ENCODE measurements at regions not wholly inside any gene's neighbourhood (a gene's known extent, or its start where the extent isn't known, plus 50 kb on each side); places are given as distances from the start of the nearest gene placed in this dataset.

GRCh38 chr12:125454291-125454690, 389.1 kb downstream of the AACS start (continued):
- TF ChIP-seq, protein P1, sequence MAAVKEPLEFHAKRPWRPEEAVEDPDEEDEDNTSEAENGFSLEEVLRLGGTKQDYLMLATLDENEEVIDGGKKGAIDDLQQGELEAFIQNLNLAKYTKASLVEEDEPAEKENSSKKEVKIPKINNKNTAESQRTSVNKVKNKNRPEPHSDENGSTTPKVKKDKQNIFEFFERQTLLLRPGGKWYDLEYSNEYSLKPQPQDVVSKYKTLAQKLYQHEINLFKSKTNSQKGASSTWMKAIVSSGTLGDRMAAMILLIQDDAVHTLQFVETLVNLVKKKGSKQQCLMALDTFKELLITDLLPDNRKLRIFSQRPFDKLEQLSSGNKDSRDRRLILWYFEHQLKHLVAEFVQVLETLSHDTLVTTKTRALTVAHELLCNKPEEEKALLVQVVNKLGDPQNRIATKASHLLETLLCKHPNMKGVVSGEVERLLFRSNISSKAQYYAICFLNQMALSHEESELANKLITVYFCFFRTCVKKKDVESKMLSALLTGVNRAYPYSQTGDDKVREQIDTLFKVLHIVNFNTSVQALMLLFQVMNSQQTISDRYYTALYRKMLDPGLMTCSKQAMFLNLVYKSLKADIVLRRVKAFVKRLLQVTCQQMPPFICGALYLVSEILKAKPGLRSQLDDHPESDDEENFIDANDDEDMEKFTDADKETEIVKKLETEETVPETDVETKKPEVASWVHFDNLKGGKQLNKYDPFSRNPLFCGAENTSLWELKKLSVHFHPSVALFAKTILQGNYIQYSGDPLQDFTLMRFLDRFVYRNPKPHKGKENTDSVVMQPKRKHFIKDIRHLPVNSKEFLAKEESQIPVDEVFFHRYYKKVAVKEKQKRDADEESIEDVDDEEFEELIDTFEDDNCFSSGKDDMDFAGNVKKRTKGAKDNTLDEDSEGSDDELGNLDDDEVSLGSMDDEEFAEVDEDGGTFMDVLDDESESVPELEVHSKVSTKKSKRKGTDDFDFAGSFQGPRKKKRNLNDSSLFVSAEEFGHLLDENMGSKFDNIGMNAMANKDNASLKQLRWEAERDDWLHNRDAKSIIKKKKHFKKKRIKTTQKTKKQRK (IDR thresholded peaks at IDR 0.05; ENCODE audit: low read depth, low read length), result no peak
- no peak for TF ChIP-seq CREB1 (IDR thresholded peaks at IDR 0.05; ENCODE audit: low read depth)
- no peak for TF ChIP-seq ATF7 (IDR thresholded peaks at IDR 0.05; ENCODE audit: low read depth)

DNA sequence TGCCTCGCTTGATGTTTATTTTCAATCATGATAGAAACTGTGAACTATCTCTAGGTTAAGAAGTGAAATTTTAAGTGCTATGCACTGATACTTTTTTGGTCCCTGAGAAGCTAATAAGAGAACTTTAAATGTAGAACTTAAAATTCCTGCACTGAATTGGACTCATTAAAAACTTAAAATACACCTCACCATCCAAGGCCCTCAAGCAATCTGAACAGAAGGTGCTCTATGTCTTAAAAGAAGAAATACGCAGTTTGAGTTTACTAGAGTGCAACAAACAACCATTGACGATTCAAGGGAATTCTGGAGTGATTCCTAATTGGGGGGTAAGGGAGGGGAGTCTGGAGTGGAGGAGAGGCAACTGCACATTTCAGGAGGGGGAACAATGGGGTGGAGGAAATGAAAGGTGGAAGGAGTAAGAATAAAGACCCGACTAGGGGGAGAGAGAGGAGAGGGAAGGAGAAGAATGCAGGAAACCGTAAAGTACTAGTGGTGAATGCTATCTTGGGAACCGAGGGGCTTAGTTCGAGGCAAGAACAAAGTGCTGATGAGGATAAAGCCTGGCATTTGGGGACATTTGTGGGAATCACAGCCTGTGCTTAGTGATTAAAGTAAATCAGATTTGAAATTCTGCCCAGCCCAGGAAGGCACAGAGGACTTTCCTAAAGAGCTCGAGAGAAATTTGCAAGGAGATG, 389.7 kb downstream of the AACS start:
- Histone ChIP-seq H3K4me3 (no peak overlapping the region), H2AFZ (ENCODE audit: control insufficient read depth, low read depth, low read length) (no peak overlapping the region), H3K9ac (ENCODE audit: control insufficient read depth, insufficient read depth, low read length) (no peak overlapping the region), H4K20me1 (ENCODE audit: control insufficient read depth, insufficient read depth) (no peaks in the 10 kb centered on the region), H3K36me3 (ENCODE audit: control insufficient read depth in 2 of 2, insufficient read depth in 2 of 2, low read length in 1 of 2) (no peaks in the 10 kb centered on the region), H3K4me1 (ENCODE audit: control insufficient read depth, insufficient read depth, low read length) (no peaks in the 10 kb centered on the region), H3K9me3 (replicated peaks; ENCODE audit: control insufficient read depth, insufficient read depth, low read length) (peaks cover 2% of the 10 kb centered on the region), H3K79me2 (ENCODE audit: control insufficient read depth, insufficient read depth, low read length) (no peaks in the 10 kb centered on the region), H3K4me2 (ENCODE audit: control insufficient read depth, insufficient read depth) (no peak overlapping the region), H3K27ac (ENCODE audit: control insufficient read depth, insufficient read depth) (no peak overlapping the region), H3K27me3 (replicated peaks in 1 of 2; ENCODE audit: control insufficient read depth in 2 of 2, insufficient read depth in 2 of 2, low read length in 1 of 2) (no peaks in the 10 kb centered on the region)
- ATAC-seq (no peak), DNase-seq (ENCODE audit: low read depth, low spot score) (no peak), FAIRE-seq (no peak)
- in situ Hi-C loops (cut with MboI) (no loop called here), intact Hi-C loops (cut with micrococcal nuclease; ENCODE audit: unreplicated experiment) (no loop called here)
- ChIA-PET CTCF (interaction anchor here (0.7 to 1.5 kb wide), 2 partner anchors 15 to 31 kb away, joined by 3 read pairs; no protein-coding TSS in a partner anchor), SMC1A (ENCODE audit: uncharacterized antibody, unreplicated experiment) (interaction anchor here (0.7 to 1.8 kb wide), 3 partner anchors 15 to 123 kb away, joined by 3 read pairs; no protein-coding TSS in a partner anchor), RAD21 (ENCODE audit: unreplicated experiment) (interaction anchor here (0.5 kb wide), 1 partner anchor 579 kb away, joined by 3 read pairs; no protein-coding TSS in a partner anchor), POLR2A (interaction anchor here (0.7 kb wide), 1 partner anchor 15 kb away, joined by 5 read pairs; no protein-coding TSS in a partner anchor)
- no TSS peak for BruUV-seq (replicated peaks)
- 23% methylated on average over 7 of the region's 8 CpGs for WGBS (ENCODE audit: insufficient coverage, insufficient replicate concordance, low lambda C conversion rate, missing lambda C conversion rate)
- TF ChIP-seq CBX5 (IDR thresholded peaks at IDR 0.05; ENCODE audit: low read depth) (no peak), FOXK2 (IDR thresholded peaks at IDR 0.05) (no peak), IKZF1 (conservative IDR thresholded peaks at IDR 0.05) (no peak), ASH2L (IDR thresholded peaks at IDR 0.05; ENCODE audit: borderline replicate concordance, low read depth) (no peak), TCF12 (IDR thresholded peaks at IDR 0.05; ENCODE audit: low read depth, low read length) (no peak), RFX5 (IDR thresholded peaks at IDR 0.05; ENCODE audit: low read depth, low read length) (no peak), IKZF2 (IDR thresholded peaks at IDR 0.05) (no peak), STAT3 (IDR thresholded peaks at IDR 0.05; ENCODE audit: low read depth, low read length) (no peak)
- TF ChIP-seq, protein P2, sequence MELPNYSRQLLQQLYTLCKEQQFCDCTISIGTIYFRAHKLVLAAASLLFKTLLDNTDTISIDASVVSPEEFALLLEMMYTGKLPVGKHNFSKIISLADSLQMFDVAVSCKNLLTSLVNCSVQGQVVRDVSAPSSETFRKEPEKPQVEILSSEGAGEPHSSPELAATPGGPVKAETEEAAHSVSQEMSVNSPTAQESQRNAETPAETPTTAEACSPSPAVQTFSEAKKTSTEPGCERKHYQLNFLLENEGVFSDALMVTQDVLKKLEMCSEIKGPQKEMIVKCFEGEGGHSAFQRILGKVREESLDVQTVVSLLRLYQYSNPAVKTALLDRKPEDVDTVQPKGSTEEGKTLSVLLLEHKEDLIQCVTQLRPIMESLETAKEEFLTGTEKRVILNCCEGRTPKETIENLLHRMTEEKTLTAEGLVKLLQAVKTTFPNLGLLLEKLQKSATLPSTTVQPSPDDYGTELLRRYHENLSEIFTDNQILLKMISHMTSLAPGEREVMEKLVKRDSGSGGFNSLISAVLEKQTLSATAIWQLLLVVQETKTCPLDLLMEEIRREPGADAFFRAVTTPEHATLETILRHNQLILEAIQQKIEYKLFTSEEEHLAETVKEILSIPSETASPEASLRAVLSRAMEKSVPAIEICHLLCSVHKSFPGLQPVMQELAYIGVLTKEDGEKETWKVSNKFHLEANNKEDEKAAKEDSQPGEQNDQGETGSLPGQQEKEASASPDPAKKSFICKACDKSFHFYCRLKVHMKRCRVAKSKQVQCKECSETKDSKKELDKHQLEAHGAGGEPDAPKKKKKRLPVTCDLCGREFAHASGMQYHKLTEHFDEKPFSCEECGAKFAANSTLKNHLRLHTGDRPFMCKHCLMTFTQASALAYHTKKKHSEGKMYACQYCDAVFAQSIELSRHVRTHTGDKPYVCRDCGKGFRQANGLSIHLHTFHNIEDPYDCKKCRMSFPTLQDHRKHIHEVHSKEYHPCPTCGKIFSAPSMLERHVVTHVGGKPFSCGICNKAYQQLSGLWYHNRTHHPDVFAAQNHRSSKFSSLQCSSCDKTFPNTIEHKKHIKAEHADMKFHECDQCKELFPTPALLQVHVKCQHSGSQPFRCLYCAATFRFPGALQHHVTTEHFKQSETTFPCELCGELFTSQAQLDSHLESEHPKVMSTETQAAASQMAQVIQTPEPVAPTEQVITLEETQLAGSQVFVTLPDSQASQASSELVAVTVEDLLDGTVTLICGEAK (IDR thresholded peaks at IDR 0.05; ENCODE audit: borderline replicate concordance), result no peak
- TF ChIP-seq, protein P3, sequence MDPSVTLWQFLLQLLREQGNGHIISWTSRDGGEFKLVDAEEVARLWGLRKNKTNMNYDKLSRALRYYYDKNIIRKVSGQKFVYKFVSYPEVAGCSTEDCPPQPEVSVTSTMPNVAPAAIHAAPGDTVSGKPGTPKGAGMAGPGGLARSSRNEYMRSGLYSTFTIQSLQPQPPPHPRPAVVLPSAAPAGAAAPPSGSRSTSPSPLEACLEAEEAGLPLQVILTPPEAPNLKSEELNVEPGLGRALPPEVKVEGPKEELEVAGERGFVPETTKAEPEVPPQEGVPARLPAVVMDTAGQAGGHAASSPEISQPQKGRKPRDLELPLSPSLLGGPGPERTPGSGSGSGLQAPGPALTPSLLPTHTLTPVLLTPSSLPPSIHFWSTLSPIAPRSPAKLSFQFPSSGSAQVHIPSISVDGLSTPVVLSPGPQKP (IDR thresholded peaks at IDR 0.05; ENCODE audit: low read depth, low read length), result no peak
